Prostate gland (tissue), 2 donors: ENCODE measurements at regions not wholly inside any gene's neighbourhood (a gene's known extent, or its start where the extent isn't known, plus 50 kb on each side); places are given as distances from the start of the nearest gene placed in this dataset.

Experiments
- DNase-seq: peaks from one replicate; pipeline ENCODE4 v3.0.0-alpha.2; 2019; ENCODE audit warnings: low spot score
- H3K27ac ChIP-seq, 2 donors: fragments of 200-600 bp; sonication (generic); 2 replicates each; pipeline ENCODE4 v1.5.1; 2017 to 2019
- H3K27me3 ChIP-seq: fragments of 200-600 bp; sonication (generic); replicated peaks from 2 replicates; pipeline ENCODE4 v1.5.1; 2019; ENCODE audit not compliant: insufficient read depth
- H3K36me3 ChIP-seq, 2 donors: fragments of 200-600 bp; sonication (generic); 1 replicate in 1 of 2; 2 replicates in 1 of 2; pipeline versions ENCODE4 v1.5.1 to v1.8.1; 2017 to 2019
- H3K4me1 ChIP-seq: fragments of 200-600 bp; sonication (generic); replicated peaks from 2 replicates; pipeline ENCODE4 v1.5.1; 2019
- H3K4me3 ChIP-seq, 2 donors: fragments of 200-600 bp; sonication (generic); 2 replicates each; pipeline ENCODE4 v1.5.1; 2017 to 2019
- H3K9me3 ChIP-seq: fragments of 200-600 bp; sonication (generic); 2 replicates; pipeline ENCODE4 v1.5.1; 2017
- POLR2A ChIP-seq: fragments of 450-650 bp; IDR thresholded peaks from one replicate; pipeline ENCODE4 v1.6.1; 2016; ENCODE audit warnings: antibody characterized with exemption, mild to moderate bottlenecking
- POLR2AphosphoS5 ChIP-seq: sonication (generic); formaldehyde crosslinking; IDR thresholded peaks from one replicate; pipeline ENCODE4 v1.6.1; 2017; ENCODE audit warnings: antibody characterized with exemption
- WGBS: methylation state at CpG from one replicate; pipeline ENCODE4 v1.1.5; 2018; 5-methylcytosine and 5-hydroxymethylcytosine counted together
- intact Hi-C: fragments of 100-400 bp; cut with DNase I; formaldehyde crosslinking; loops from one replicate; pipeline ENCODE4 v1.14.2; 2022
- TF ChIP-seq, protein P1 (sequence below), 4 experiments: fragments of 200-600 bp in 2 of 4; fragments of 450-650 bp in 2 of 4; sonication (generic) in 2 of 4; IDR thresholded peaks; 1 replicate in 3 of 4; 2 replicates in 1 of 4; pipeline ENCODE4 v1.5.1; 2016 to 2019; ENCODE audit warnings: antibody characterized with exemption in 4 of 4, mild to moderate bottlenecking in 2 of 4, moderate library complexity in 2 of 4

DNA sequence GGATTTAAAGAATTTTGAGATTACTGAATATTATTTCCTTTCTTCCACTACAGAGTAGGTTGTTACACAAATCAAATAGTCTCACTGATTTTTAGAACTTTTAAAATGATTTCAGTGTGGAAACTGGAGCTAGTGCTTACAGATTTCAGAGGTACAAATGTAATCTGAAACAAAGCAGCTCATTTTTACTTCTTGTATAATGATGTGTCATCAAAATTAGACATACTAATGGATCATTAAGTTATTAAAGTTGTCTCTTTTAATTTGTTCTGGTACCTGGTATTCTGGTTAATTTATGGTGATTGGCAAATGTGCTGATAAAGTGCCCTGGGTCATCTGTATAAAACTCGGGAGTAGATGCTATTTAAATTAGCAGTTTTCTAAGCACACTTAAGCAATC lies 1528.3 kb downstream of the RPA4 start:
- no peaks in the 10 kb centered on the region for H3K9me3 ChIP-seq
- intact Hi-C loops, result no loop called here
- no peak for DNase-seq
- H3K27me3 ChIP-seq, result no peaks in the 10 kb centered on the region
- WGBS, result 43% methylated on average over 1 of the region's 1 CpG
- no peak overlapping the region for H3K4me3 ChIP-seq
- no peaks in the 10 kb centered on the region for H3K4me1 ChIP-seq
- H3K36me3 ChIP-seq, result no peaks in the 10 kb centered on the region
- no peak overlapping the region for H3K27ac ChIP-seq
- TF ChIP-seq POLR2AphosphoS5, result no peak
- TF ChIP-seq, protein P1, sequence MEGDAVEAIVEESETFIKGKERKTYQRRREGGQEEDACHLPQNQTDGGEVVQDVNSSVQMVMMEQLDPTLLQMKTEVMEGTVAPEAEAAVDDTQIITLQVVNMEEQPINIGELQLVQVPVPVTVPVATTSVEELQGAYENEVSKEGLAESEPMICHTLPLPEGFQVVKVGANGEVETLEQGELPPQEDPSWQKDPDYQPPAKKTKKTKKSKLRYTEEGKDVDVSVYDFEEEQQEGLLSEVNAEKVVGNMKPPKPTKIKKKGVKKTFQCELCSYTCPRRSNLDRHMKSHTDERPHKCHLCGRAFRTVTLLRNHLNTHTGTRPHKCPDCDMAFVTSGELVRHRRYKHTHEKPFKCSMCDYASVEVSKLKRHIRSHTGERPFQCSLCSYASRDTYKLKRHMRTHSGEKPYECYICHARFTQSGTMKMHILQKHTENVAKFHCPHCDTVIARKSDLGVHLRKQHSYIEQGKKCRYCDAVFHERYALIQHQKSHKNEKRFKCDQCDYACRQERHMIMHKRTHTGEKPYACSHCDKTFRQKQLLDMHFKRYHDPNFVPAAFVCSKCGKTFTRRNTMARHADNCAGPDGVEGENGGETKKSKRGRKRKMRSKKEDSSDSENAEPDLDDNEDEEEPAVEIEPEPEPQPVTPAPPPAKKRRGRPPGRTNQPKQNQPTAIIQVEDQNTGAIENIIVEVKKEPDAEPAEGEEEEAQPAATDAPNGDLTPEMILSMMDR (IDR thresholded peaks at IDR 0.05), result no peak

DNA sequence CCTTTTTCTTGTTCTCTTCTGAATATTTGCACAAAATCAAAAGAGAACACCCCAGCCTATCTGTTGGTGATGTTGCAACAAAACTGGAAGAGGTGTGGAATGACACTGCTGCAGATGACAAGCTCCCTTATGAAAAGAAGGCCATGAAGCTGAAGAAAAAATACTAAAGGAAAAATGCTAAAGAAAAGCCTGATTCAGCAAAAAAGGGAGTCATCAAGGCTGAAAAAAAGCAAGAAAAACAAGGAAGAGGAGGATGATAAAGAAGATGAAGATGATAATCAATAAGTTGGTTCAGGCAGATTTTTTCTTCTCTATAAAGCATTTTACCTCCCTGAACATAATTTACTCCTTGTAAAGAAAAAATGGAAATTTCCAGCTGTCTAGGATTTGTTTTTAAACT lies 1538.8 kb downstream of the RPA4 start:
- no peaks in the 10 kb centered on the region for H3K9me3 ChIP-seq
- no peaks in the 10 kb centered on the region for H3K36me3 ChIP-seq
- intact Hi-C loops, result no loop called here
- TF ChIP-seq POLR2A (no peak), POLR2AphosphoS5 (no peak)
- TF ChIP-seq, protein P1 (IDR thresholded peaks at IDR 0.05), result no peak
- H3K4me3 ChIP-seq, result no peak overlapping the region
- H3K27ac ChIP-seq, result no peak overlapping the region
- DNase-seq, result no peak
- no peaks in the 10 kb centered on the region for H3K4me1 ChIP-seq
- H3K27me3 ChIP-seq, result no peaks in the 10 kb centered on the region

- WGBS, result 100% methylated on average over 1 of the region's 1 CpG
- Histone ChIP-seq H3K4me3 (no peak overlapping the region), H3K27me3 (no peaks in the 10 kb centered on the region), H3K36me3 (no peaks in the 10 kb centered on the region), H3K4me1 (no peaks in the 10 kb centered on the region), H3K27ac (no peak overlapping the region), H3K9me3 (no peaks in the 10 kb centered on the region)
- TF ChIP-seq POLR2A, result no peak
- intact Hi-C loops, result no loop called here
- DNase-seq, result no peak
Measured at GRCh38 chrX:98432413-98432812, 1548.7 kb downstream of the RPA4 start.

- TF ChIP-seq POLR2A, result no peak
- TF ChIP-seq POLR2AphosphoS5, result no peak
- TF ChIP-seq, protein P1 (IDR thresholded peaks at IDR 0.05), result no peak
- Histone ChIP-seq H3K4me3 (no peak overlapping the region), H3K36me3 (no peaks in the 10 kb centered on the region), H3K27ac (no peak overlapping the region), H3K4me1 (no peaks in the 10 kb centered on the region), H3K27me3 (no peaks in the 10 kb centered on the region), H3K9me3 (no peaks in the 10 kb centered on the region)
- WGBS, result 91% methylated on average over 4 of the region's 4 CpGs
- DNase-seq, result no peak
- intact Hi-C loops, result no loop called here
Measured at GRCh38 chrX:98448524-98448923, 1564.8 kb downstream of the RPA4 start.

- Histone ChIP-seq H3K27ac (no peak overlapping the region), H3K36me3 (no peaks in the 10 kb centered on the region), H3K27me3 (no peaks in the 10 kb centered on the region), H3K9me3 (no peaks in the 10 kb centered on the region), H3K4me3 (no peak overlapping the region), H3K4me1 (no peaks in the 10 kb centered on the region)
- intact Hi-C loops, result no loop called here
- 85% methylated on average over 1 of the region's 1 CpG for WGBS
- no peak for DNase-seq
- TF ChIP-seq POLR2A (no peak), POLR2AphosphoS5 (no peak)
- TF ChIP-seq, protein P1 (IDR thresholded peaks at IDR 0.05), result no peak
Measured at GRCh38 chrX:98452456-98452855, 1568.7 kb downstream of the RPA4 start.
